ENCODE measurements at regions not wholly inside any gene's neighbourhood (a gene's known extent, or its start where the extent isn't known, plus 50 kb on each side); places are given as distances from the start of the nearest gene placed in this dataset.

DNA sequence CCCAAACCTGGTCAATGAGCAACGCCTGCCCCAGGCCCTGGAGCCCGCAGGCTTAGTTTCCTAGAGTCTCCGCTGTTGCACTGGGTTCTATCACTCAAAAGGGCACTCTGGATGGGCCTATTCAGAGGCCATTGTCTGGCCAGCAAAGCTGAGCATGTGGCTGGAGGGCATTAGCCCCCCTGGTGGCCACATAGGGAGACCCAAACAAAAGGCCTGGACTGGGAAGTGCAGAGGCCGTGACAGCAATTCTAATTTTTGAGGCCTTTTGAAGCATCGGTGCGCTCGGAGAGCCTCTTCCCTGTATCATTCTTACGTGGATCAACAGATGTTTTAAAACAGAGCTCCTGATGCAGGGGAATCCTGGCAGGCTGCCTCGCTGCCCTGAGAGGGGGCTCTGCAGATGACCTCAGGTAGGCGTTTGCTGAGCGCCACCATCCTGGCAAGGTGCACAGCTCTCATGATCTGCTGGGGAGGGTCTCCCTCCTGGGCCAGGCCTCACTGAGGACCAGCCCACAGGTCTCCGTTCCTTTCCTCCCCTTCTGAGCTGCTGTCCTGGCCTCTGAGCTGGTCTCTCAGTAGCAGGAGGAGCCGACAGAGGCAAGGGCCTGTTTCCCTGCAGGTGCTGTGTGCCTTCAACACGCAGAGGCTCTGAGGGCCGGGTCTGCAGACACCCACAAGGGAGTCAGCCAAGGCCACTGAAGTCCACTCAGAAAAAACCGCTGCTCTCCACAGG lies 190.5 kb downstream of the URI1 start:
- H3K36me3 ChIP-seq, result no peaks in the 10 kb centered on the region
- no peak overlapping the region for H3K4me3 ChIP-seq
- no peaks in the 10 kb centered on the region for H3K4me1 ChIP-seq (ENCODE audit: insufficient read depth)
- intact Hi-C loops (cut with DNase I), result no loop called here
- DNase-seq, result peak in 1 of 5 donors; percentile 20
- H3K9me3 ChIP-seq, result no peaks in the 10 kb centered on the region
- 78 to 83% (median 80%) methylated on average over 16 of the region's 16 CpGs for WGBS, 3 donors
- no peak for TF ChIP-seq POLR2A (IDR thresholded peaks at IDR 0.05)
- no peak overlapping the region for H3K27ac ChIP-seq
- H3K27me3 ChIP-seq, result no peaks in the 10 kb centered on the region

DNA sequence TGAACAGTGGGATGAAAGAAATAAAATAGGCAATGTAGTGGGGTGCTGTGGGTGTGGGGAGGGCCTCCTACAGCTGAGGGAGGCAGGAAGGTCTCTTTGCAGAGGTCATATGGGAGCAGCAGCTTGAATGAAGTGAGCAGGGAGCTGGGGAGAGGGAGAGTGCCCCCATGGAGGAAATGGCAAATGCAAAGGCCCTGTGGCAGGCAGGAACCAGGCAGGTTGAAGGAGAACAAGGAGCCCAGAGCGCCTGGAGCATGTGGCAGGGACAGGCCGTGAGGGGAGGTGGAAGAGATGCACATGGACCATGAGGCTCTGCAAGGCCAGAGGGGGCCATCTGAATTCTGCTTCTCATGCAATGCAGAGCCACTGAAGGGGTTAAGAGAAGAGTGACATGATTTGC lies 191.8 kb downstream of the URI1 start:
- DNase-seq, result no peak

DNA sequence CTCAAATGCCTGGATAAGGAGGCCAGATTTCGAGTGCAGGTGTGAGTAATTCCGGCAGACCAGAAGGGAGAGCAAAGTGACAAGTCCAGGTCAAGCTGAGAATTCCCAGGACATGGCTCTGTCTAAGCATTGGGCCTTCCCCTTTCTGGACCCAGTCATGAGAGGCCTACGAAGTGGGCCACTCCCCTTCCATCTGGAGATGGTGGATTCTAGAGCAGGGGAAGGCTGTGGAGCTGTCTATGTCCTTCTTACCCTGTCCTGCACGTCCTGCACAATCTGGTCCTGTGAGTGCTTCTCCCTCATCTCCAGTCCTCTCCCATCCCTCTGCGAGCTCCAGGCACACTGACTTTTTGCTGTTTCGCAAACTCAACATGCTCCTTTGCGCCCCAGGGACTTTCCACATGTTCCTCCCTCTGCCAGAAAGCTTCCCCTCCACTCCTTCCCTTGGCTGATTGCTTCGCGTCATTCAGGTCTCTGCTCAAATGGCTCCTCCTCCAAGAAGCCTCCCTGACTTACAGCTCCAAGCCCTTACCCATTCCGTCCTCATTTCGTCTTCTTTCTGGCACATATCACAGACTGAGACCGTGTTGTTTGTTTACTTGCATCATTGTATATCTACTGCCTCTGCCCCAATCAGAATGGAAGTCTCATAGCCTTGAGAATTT lies 193.2 kb downstream of the URI1 start:
- H3K27me3 ChIP-seq, result no peaks in the 10 kb centered on the region
- no peaks in the 10 kb centered on the region for H3K9me3 ChIP-seq
- no peak overlapping the region for H3K27ac ChIP-seq
- DNase-seq, result no peak
- no peak overlapping the region for H3K4me3 ChIP-seq
- H3K36me3 ChIP-seq, result no peaks in the 10 kb centered on the region
- intact Hi-C loops (cut with DNase I), result no loop called here
- no peaks in the 10 kb centered on the region for H3K4me1 ChIP-seq (ENCODE audit: insufficient read depth)
- WGBS, 3 donors, result 76 to 81% (median 78%) methylated on average over 12 of the region's 12 CpGs
- TF ChIP-seq EP300 (IDR thresholded peaks at IDR 0.05), result no peak
- no peak for TF ChIP-seq CTCF (IDR thresholded peaks at IDR 0.05)
- no peak for TF ChIP-seq POLR2A (IDR thresholded peaks at IDR 0.05)

More for the DNA sequence above, 191.8 kb downstream of the URI1 start:
- H3K27me3 ChIP-seq, result no peaks in the 10 kb centered on the region
- H3K9me3 ChIP-seq, result no peaks in the 10 kb centered on the region
- intact Hi-C loops (cut with DNase I), result no loop called here
- 89 to 97% (median 94%) methylated on average over 2 of the region's 2 CpGs for WGBS, 3 donors
- no peak overlapping the region for H3K27ac ChIP-seq
- H3K4me3 ChIP-seq, result no peak overlapping the region
- no peaks in the 10 kb centered on the region for H3K36me3 ChIP-seq
- H3K4me1 ChIP-seq (ENCODE audit: insufficient read depth), result no peaks in the 10 kb centered on the region
- TF ChIP-seq EP300 (IDR thresholded peaks at IDR 0.05) (no peak), POLR2A (IDR thresholded peaks at IDR 0.05) (no peak), CTCF (IDR thresholded peaks at IDR 0.05) (no peak)

DNA sequence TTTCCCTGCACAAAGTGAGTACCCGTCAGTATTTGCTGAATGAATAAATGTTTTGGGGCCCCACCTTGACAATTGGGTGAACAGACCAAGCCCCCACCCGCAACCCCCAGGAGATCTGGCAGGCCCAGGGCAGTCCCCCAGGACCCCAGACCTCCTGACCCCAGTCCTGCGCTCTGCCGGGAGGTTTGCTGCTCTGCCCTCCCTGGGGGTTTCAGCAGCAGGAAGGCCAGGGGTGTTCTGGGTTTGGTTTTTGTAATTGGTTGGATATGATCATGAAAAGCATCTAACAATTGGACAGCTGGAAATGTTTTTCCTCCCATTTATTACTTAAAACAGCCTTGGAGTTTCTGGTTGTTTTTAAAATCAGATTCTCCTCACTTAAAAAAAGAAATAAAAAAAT lies 193.8 kb downstream of the URI1 start:
- TF ChIP-seq EP300 (IDR thresholded peaks at IDR 0.05) (no peak), CTCF (IDR thresholded peaks at IDR 0.05) (no peak), POLR2A (IDR thresholded peaks at IDR 0.05) (no peak)
- H3K9me3 ChIP-seq, result no peaks in the 10 kb centered on the region
- no peak overlapping the region for H3K4me3 ChIP-seq
- no peaks in the 10 kb centered on the region for H3K36me3 ChIP-seq
- H3K27me3 ChIP-seq, result no peaks in the 10 kb centered on the region
- no peak for DNase-seq
- no peaks in the 10 kb centered on the region for H3K4me1 ChIP-seq (ENCODE audit: insufficient read depth)
- intact Hi-C loops (cut with DNase I), result no loop called here
- H3K27ac ChIP-seq, result no peak overlapping the region
- 45 to 57% (median 49%) methylated on average over 4 of the region's 4 CpGs for WGBS, 3 donors

DNA sequence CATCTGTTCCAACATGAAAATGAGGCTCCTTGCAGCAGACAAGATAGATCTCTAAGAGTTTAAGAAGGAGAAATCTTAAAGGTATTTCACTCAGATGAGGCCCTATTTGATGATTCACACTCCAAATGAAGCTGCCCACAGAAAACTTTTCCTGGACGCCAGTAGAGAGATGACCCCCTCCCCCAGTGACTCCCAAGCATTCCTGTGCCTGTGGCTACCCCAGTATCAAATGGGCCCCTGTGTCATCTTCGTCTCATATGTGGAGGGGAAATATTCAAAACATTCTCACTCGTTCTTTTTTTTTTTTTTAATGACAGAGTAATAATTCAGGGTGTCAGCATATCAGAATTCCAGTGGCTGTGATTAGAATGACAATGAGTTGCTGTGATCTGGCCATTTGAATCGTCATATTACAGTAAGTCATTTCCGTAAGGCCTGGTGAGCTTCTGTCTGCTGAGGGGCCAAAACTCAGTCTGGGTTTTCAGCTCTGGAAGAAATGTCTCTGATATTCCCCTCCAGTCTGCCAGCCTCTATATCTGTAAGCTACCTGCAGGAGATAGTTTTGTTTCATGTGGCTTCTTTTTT lies 194.7 kb downstream of the URI1 start:
- no peak for TF ChIP-seq POLR2A (IDR thresholded peaks at IDR 0.05)
- TF ChIP-seq CTCF (IDR thresholded peaks at IDR 0.05), result no peak
- no peak for TF ChIP-seq EP300 (IDR thresholded peaks at IDR 0.05)
- Histone ChIP-seq H3K36me3 (no peaks in the 10 kb centered on the region), H3K4me1 (ENCODE audit: insufficient read depth) (no peaks in the 10 kb centered on the region), H3K9me3 (no peaks in the 10 kb centered on the region), H3K27me3 (no peaks in the 10 kb centered on the region), H3K27ac (no peak overlapping the region), H3K4me3 (no peak overlapping the region)
- WGBS, 3 donors, result 48 to 63% (median 51%) methylated on average over 5 of the region's 5 CpGs
- intact Hi-C loops (cut with DNase I), result no loop called here
- no peak for DNase-seq
